GM19463 (cell line): ENCODE measurements at regions not wholly inside any gene's neighbourhood (a gene's known extent, or its start where the extent isn't known, plus 50 kb on each side); places are given as distances from the start of the nearest gene placed in this dataset.
"Not testable (repeated sequence)": the region's sequence is repeated elsewhere in the genome, so short reads cannot be mapped to it uniquely, and the experiment has no call there.

Experiments used
- ATAC-seq: cut with Tn5 transposase; IDR thresholded peaks from one replicate; pipeline ENCODE4 v1.9.1; 2021; ENCODE audit warnings: mild to moderate bottlenecking, moderate library complexity; ENCODE audit not compliant: unreplicated experiment

DNA sequence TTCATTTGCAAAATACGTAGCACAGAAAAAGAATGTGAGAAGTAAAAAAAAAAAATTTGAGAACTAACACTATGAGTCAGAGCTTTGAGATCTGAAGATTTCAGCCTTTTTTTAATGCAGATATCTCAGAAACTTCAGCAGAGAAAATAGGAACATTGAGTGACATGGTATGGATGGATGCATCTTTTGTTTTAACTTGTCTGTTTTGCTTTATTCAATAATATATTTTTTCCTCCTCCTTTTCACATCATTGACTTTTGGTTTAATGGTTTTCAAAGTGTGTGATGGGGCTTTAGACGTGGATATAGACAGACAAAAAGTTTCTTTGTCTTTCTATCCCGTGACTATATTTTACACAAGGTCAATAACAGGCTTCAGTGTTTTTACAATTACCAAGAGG is 426.7 kb upstream of the FRG2C start:
- ATAC-seq, result no peak

DNA sequence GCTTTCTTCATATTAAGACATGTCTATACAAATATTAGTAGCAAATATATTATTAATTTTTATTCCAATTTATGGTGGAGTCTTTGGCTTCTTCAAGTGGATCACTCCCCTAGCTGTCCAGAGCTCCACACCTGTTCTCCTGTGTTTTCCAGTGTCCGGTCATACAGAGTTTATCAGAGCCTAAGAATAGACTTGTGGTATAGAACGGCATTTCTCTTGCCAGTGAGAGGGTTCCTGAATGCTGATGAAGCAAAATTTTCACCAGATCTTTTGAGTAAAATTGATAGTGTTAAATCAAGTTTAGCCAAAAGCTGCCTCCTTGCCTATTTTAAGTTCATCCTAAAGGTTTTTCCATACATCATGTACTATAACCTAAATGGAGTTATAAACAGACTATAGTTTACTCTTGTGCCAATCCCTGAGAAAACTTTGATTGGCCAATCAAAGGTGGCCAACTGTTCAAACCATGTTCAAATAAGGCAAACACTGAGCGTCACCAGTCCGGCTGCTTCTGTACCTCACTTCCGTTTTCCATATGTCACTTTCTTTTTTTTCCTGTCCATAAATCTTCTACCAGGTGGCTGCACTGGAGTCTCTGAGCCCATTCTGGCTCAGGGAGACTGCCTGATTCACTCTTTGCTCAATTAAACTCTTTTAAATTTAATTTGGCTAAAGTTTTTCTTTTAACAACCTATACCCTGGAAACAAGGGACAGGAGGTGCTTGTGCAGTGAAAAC is 422.7 kb upstream of the FRG2C start:
- not testable (repeated sequence) for ATAC-seq

DNA sequence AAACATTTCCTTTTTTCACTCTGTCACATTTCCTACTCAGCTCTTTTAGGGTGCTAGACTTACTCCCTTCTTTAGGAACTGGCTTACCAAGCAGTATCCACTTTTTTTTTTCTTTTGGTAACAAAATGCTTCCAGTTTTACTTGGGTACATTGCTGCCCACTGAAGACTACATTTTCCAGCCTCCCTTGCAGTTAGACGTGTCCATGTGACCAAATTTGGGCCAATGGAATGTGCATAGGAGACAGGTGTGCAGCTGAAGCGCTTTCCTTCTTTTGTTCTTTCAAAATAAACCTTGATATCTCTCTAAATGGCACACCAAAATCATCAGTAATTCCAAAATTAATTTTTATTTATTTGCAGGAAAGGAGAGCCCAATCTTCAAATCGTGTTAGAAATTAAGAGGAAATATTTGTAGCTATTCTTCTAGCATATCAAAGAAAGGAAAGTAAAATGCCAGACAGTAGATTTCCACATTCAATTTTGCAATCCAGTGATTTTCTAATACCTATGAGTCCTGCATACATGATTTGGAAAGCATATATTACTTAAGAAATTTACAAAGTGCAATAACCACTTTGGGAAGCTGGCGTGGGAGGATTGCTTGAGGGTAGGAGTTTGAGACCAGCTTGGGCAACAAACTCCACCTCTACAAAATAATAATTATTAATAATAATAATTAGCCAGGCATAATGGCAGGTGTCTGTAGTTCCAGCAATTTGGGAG is 422.0 kb upstream of the FRG2C start:
- ATAC-seq, result no peak

DNA sequence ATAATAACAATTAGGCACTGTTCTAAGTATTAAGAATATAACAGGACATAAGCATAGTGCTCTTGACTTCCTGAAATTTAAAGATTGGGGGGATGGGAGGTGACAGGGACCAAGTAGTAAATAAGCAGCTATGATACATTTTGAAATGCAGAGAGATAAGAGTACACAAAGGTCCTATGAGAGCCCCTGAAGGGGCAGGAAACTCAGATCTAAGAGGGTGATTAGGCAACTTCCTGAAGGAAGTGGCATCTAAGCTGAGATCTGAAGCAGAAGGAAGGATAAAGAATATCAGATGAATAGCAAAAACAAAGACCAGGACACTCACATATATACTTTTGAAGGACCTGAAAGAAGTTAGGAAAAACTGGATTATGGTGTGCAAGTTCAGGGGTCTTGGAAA is 415.2 kb upstream of the FRG2C start:
- ATAC-seq, result no peak

DNA sequence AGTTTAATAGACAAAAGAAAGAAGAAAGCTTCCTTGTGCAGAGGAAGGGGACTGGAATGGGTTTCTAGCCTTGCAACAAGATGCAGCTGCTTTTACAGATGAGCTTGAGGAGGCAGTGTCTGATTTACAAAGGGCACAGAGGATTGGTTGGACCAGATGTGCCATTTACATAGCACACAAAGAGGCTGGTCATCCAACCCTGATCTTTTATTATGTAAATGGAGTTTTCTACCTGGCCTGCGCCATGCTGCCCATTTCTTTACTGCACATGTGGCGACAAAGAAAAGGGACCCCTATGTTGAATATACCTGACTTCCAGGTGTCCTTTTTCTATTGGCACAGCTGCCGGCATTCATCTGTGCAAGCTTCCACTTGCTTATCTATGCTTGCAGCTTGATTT is 409.4 kb upstream of the FRG2C start:
- no peak for ATAC-seq

DNA sequence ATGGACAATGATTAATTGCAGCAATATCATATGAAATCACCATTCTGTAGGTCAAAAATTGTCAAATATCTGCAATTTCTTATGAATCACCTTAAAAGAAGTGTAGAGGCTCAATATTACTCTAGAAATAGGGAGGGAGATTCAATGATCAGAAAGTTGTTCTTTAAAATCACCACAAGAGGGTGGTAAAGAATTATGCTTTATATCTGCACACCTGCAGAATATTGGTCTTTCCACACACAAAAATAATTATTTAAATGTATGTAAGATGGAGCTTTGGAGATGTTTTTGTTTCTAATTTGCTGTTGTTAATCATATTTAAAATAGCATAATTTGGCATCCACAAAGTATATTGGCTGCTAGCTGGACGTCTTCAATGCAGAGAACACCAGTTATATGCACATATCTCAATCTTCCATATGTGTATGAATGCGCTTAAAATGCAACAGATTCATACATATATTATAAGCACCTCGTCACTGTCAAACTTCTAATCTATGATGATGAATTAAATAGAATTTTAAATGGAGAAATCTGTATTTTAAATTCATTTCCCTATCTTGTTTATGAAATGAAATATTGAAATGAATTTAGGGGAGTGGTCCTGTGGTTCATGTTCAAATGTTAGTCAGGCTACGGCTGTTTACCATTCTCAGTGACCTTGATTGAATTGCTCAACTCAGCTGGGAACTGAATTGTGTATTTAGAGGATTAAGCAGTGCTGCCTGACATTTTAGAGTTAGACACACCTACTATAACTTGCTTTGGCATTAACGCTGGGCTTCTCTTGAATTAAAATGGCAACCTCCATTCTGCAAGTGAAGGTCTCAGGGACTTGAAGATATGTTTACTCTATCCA is 405.1 kb upstream of the FRG2C start:
- ATAC-seq, result not testable (repeated sequence)

DNA sequence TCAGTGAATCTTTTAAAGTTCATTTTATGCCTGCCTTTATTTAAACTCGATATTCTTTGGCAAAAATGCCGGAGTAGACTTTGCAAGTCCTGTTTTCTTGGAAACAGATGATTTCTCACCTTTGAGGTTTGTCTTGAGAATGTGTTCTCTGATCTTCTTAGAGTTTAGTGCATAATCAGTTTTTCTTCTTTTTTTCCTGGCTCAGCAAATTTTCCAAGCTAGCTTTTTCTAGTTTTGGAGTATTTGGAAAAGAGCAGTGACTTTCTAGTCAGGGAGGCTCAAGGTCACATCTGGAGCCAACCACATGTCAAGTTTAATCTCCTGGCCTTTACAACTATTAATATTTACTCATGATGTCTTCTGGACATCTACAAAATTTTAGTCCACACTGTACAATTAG is 403.2 kb upstream of the FRG2C start:
- not testable (repeated sequence) for ATAC-seq

DNA sequence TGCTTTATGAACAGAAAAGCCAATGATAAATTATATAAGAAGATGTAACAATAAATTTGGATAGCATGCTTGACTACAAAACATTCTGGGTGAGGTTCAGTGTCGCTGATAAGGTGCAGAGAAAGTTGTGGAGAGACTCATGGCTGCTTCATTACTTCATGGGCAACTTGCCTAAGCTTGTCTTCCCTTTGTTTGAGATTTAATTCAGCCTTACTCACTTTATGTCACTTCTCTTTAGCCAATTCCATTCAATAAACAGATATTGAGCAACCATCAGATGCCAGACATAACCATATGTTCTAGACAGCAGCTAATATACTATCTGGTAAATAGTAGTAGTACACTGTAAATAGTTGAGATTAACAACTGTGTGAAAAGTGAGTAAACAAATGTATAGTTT is 401.5 kb upstream of the FRG2C start:
- no peak for ATAC-seq

DNA sequence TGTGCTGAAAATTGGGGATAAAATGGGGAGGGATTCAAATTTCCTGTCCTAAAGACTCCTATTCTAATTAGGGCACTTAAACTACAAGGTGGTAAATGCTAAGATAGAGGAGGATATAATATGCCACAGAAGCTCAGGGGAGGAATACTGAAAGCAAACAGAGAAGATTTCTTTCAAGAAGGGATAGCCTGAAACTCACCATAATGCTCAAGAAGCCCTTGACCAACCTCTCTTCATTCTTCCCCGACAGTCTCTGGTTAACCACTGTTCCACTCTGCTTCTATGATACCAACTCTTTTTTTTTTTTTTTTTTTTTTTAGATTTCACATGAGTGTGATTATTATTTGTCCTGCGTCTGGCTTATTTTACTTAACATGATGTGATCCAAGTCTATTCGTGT is 398.2 kb upstream of the FRG2C start:
- ATAC-seq, result no peak

DNA sequence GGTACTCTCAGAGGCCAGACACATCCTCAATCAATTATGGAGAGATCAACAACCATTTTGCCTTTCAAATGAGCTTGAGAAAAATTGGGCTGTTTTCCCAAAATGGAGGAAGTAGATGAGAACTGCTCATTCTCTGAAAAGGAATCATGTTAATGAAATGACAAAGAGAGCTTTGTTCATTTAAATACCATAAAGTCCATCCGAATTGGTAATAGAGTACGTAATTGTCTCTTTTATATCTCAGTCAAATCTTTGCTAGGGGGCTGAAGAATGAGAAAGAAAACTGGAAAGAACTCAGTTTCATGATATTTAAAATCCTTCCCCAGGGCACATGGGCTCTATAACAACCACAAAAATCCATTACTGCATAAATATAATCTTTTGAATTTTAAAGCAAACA is 395.6 kb upstream of the FRG2C start:
- not testable (repeated sequence) for ATAC-seq

DNA sequence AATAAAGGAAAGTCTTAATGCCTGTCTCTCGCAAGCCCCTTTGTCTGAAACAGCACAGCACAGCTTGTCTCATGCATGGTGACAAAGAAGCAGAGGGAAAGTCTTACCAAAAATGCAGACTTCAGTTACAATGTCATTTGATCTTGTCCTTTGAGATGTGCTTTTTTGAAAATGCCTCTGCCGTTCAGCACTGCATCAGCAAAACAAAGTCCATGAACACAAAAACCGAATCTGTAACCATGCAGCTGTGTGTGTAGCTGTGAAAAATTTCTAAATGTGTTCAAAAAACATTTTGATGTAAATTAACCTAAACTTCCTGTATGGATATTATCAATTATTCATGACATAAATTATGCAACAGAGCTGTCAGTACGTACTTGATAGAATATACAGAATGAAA is 391.9 kb upstream of the FRG2C start:
- not testable (repeated sequence) for ATAC-seq

DNA sequence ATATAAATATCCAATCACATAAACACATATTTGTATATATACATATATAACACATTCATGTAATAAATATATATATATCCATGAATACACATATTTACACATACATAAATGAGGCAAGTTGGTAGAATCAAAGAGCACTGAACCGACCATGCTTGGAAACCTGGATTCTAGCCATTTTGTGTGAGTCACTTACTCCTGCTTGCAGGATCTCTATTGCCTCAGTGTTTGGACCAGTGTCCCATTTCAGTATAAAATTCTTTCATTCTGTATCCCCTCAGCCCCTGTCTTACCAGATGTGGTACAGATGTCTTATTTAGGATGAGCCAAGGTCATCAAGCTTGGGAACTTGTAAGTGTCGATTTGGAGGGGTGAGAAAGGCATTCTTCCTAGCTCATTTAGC is 391.4 kb upstream of the FRG2C start:
- ATAC-seq, result no peak

DNA sequence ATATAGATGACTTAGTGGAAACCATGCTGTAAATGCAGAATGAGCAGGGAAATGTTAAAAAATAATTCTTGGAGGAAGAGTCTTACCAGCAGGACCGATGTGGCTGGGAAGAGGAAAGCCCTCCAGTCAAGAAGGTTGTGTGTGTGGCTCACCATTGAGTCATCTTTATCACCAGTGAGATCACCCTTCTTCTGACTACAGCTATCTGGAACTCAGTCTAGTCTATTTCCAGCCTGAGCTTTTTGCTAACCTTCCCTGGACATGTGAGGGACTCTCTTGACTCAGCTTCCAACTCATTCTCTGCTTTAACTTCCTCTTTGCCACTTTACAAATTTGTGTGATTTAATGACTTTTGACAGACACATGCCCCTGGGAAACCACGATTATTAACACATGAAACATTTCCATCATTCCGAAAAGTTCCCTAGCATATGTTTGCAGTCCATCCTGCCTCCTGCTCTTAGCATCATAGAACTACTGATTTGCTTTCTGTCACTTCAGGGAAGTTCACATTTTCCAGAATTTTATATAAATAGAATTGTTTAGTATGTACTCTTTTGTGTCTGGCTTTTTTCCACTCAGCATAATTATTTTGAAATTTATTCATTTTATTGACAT is 378.5 kb upstream of the FRG2C start:
- not testable (repeated sequence) for ATAC-seq

DNA sequence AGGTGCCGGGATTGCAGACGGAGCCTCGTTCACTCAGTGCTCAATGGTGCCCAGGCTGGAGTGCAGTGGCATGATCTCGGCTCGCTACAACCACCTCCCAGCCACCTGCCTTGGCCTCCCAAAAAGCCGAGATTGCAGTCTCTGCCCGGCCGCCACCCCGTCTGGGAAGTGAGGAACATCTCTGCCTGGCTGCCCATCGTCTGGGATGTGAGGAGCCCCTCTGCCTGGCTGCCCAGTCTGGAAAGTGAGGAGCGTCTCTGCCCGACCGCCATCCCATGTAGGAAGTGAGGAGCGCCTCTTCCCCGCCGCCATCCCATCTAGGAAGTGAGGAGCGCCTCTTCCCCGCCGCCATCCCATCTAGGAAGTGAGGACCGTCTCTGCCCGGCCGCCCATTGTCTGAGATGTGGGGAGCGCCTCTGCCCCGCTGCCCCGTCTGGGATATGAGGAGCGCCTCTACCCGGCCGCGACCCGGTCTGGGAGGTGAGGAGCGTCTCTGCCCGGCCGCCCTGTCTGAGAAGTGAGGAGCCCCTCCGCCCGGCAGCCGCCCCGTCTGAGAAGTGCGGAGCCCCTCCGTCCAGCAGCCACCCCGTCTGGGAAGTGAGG is 375.1 kb upstream of the FRG2C start:
- not testable (repeated sequence) for ATAC-seq

DNA sequence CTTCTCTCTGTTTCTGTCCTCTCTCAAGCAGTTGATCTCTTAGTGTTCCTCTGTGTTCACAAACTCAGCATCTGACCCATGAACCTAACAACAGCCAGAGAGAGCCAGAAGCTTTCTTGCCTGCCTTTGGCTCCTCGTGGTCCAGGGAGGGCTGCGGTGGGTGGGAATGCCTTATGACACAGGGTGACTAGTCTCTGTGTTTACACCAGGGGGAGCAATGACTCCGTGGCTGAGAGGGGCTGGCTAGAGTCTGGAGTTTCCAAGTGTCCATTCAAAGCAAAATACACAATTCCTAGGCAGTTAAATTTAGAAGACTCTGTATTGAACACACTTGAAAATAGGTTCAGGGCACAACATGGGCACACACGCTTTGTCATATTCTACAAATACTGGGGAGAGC is 370.0 kb upstream of the FRG2C start:
- ATAC-seq, result peak; percentile 87

DNA sequence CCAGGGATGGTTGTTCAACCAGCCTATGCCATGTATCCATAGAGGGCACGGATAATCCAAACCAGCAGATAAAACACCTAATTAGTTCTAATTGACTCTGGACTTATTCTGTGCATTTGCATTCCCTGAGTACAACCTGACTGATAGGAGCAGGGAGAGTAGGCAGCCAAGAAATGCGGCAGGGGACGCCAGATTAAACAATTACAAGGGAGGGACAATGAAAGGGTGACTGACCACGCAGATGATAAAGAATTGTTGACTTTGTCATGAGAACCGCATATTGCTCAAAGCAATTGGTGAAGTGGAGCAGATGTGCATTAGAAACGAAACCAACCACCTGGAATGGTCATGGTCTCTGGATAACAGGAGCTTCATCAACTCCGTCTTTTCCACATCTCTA is 369.1 kb upstream of the FRG2C start:
- no peak for ATAC-seq

DNA sequence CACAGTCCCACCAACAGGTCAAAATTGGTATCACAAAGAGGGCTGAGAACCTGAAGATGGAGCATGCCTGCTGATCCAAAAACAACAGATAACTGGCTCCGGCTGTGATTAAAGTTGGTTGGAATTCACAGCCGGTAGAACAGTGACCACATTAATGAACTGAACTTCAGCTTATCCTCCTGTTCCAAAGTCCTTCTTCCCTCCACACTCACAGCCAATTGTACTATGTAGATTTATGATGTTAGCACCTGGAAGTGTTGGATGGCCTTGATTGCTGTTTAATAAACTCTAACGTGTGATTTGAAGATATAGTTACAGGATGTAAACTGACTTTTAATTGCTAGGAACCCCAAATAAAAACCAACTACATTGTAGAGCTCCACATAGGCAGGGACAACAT is 367.3 kb upstream of the FRG2C start:
- no peak for ATAC-seq

DNA sequence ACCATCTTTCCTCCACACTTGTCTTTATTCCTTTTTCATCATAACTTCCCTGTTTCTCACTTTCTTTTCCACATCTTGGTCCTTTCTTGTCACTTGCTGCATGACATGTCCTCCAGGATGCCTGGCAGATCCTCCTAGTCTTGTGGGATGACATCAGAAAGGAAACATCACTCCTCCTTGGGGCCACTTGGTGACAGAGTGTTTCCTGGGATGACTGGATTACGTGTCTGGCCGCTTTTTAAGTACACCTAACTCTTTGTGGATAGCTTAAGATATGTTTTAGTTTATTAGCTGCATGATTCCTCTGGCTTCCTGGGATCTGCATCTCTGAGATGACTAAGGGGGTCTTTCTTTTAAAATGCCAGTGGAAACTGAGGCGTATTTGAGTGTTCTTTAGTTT is 363.5 kb upstream of the FRG2C start:
- no peak for ATAC-seq

DNA sequence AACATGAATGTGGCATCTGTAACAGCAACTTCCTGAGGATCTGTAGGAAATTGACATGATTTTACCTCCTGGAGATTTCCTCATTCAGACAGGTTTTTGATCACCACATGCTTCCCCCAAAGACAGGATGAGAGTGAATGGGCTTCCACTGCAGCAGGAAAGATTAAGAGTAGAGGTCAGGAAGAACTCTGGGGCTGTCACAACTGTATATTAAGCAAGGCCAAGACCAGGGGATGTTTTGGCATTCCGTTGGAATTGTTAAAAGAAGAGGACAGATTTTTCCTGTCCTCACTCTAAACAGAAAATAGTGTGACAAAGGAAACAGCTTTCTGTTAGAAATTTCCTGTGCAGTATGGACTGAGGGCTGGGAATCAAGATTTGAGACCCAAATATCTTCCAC is 363.1 kb upstream of the FRG2C start:
- not testable (repeated sequence) for ATAC-seq

DNA sequence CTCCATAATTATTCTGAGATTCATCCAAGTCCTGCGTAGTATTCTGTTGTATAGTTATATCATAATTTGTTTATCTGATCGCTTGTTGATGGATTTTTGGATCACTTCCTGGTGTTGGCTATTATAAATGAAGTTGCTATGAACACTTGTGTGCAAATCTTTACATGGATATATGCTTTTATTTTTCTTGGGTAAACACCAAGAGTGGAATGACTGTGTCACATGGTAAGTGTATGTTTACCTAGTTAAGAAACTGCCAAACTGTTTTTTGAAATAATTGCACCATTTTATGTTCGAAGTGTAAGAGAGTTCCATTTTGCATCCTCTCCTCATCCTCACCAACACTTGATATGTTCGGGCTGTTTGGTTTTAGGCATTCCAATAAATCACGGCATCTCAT is 360.4 kb upstream of the FRG2C start:
- no peak for ATAC-seq

DNA sequence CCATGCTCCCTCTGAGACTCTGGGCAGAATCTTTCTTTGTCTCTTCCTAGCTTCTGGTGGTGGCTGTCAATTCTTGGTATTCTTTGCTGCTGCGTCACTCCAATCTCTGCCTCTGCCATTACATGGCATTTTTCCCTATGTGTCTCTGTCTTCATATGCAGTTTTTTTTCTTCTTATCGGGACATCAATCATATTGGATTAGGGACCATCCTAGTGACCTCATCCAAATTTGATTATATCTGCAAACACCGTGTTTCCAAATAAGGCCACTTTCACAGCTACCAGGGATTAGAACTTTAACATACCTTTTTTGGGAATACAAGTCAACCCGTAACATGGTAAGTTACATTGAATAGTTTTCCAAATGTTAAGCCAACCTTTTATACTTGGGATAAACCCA is 358.2 kb upstream of the FRG2C start:
- ATAC-seq, result no peak
